ENCODE measurements at regions not wholly inside any gene's neighbourhood (a gene's known extent, or its start where the extent isn't known, plus 50 kb on each side); places are given as distances from the start of the nearest gene placed in this dataset.
"Not testable (repeated sequence)": the region's sequence is repeated elsewhere in the genome, so short reads cannot be mapped to it uniquely, and the experiment has no call there.

GRCh38 chr16:54879681-54880080 lies 51.0 kb upstream of the IRX5 start:
- DNase-seq = no peak
- intact Hi-C loops (cut with micrococcal nuclease) = no loop called here

GRCh38 chr16:54878301-54878700 lies 52.4 kb upstream of the IRX5 start:
- no peaks in the 10 kb centered on the region for H3K27me3 Mint-ChIP-seq

More at GRCh38 chr16:54879681-54880080, 51.0 kb upstream of the IRX5 start:
- no peaks in the 10 kb centered on the region for H3K4me1 Mint-ChIP-seq
- H3K4me3 Mint-ChIP-seq = no peak overlapping the region
- no peaks in the 10 kb centered on the region for H3K27me3 Mint-ChIP-seq
- no peaks in the 10 kb centered on the region for H3K9me3 Mint-ChIP-seq
- H3K27ac Mint-ChIP-seq = no peak overlapping the region
- no peaks in the 10 kb centered on the region for H3K36me3 Mint-ChIP-seq (ENCODE audit: low read depth)

GRCh38 chr16:54875443-54875842 lies 55.2 kb upstream of the IRX5 start:
- DNase-seq = no peak
- Mint-ChIP-seq H3K27me3 (no peaks in the 10 kb centered on the region), H3K9me3 (peaks cover 3% of the 10 kb centered on the region), H3K27ac (no peak overlapping the region), H3K4me3 (no peak overlapping the region), H3K4me1 (no peaks in the 10 kb centered on the region), H3K36me3 (ENCODE audit: low read depth) (no peaks in the 10 kb centered on the region)
- intact Hi-C loops (cut with micrococcal nuclease) = no loop called here

More at GRCh38 chr16:54878301-54878700, 52.4 kb upstream of the IRX5 start:
- Mint-ChIP-seq H3K9me3 (peaks cover 3% of the 10 kb centered on the region), H3K4me1 (no peaks in the 10 kb centered on the region), H3K36me3 (ENCODE audit: low read depth) (no peaks in the 10 kb centered on the region), H3K27ac (no peak overlapping the region), H3K4me3 (no peak overlapping the region)
- intact Hi-C loops (cut with micrococcal nuclease) = no loop called here
- no peak for DNase-seq

GRCh38 chr16:54873716-54874373 lies 56.8 kb upstream of the IRX5 start:
- H3K9me3 Mint-ChIP-seq; H3K36me3 Mint-ChIP-seq (ENCODE audit: low read depth): not testable (repeated sequence)

GRCh38 chr16:54873071-54873470 lies 57.6 kb upstream of the IRX5 start:
- intact Hi-C loops (cut with micrococcal nuclease) = no loop called here

More at GRCh38 chr16:54873716-54874373, 56.8 kb upstream of the IRX5 start:
- DNase-seq; intact Hi-C loops (cut with micrococcal nuclease); H3K27ac Mint-ChIP-seq; H3K27me3 Mint-ChIP-seq; H3K4me1 Mint-ChIP-seq; H3K4me3 Mint-ChIP-seq: not testable (repeated sequence)

GRCh38 chr16:54870151-54870550 lies 60.5 kb upstream of the IRX5 start:
- Mint-ChIP-seq H3K4me1 (no peaks in the 10 kb centered on the region), H3K27me3 (no peaks in the 10 kb centered on the region), H3K9me3 (peaks cover 3% of the 10 kb centered on the region), H3K27ac (no peak overlapping the region), H3K4me3 (no peak overlapping the region), H3K36me3 (ENCODE audit: low read depth) (no peaks in the 10 kb centered on the region)
- intact Hi-C loops (cut with micrococcal nuclease) = no loop called here
- no peak for DNase-seq

More at GRCh38 chr16:54873071-54873470, 57.6 kb upstream of the IRX5 start:
- H3K27ac Mint-ChIP-seq = no peak overlapping the region
- no peaks in the 10 kb centered on the region for H3K27me3 Mint-ChIP-seq
- no peaks in the 10 kb centered on the region for H3K36me3 Mint-ChIP-seq (ENCODE audit: low read depth)
- DNase-seq = no peak
- no peaks in the 10 kb centered on the region for H3K4me1 Mint-ChIP-seq
- peaks cover 3% of the 10 kb centered on the region for H3K9me3 Mint-ChIP-seq
- H3K4me3 Mint-ChIP-seq = no peak overlapping the region

GRCh38 chr16:54867302-54867832 lies 63.3 kb upstream of the IRX5 start:
- H3K36me3 Mint-ChIP-seq (ENCODE audit: low read depth) = no peaks in the 10 kb centered on the region
- H3K27ac Mint-ChIP-seq = no peak overlapping the region
- no peak for DNase-seq
- no peaks in the 10 kb centered on the region for H3K9me3 Mint-ChIP-seq
- H3K4me1 Mint-ChIP-seq = no peaks in the 10 kb centered on the region
- H3K27me3 Mint-ChIP-seq = no peaks in the 10 kb centered on the region
- no peak overlapping the region for H3K4me3 Mint-ChIP-seq
- intact Hi-C loops (cut with micrococcal nuclease) = no loop called here

DNA sequence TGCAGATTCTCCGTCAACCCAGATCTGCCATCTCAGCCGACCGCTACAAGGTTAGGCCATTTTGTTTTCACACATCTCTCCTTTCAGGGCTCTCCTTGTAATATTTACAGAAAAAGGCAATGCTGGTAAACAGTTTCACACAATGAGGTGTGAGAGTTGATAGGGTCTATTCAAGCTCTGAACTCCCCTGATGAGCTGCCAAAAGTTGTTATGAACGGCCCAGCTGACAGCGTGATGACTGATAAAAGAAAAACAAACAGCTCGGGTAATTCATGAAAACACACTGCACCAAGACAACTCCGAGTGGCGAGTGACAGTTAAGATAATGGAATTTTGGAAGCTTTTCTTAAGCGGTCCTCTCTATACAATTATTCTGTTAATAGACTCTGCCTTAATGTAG lies 68.1 kb upstream of the IRX5 start:
- no peak overlapping the region for H3K4me3 Mint-ChIP-seq
- intact Hi-C loops (cut with micrococcal nuclease) = no loop called here

GRCh38 chr16:54856871-54857270 lies 73.8 kb upstream of the IRX5 start:
- H3K4me3 Mint-ChIP-seq = no peak overlapping the region
- H3K27me3 Mint-ChIP-seq = no peaks in the 10 kb centered on the region
- DNase-seq = no peak
- H3K9me3 Mint-ChIP-seq = no peaks in the 10 kb centered on the region
- no peak overlapping the region for H3K27ac Mint-ChIP-seq
- intact Hi-C loops (cut with micrococcal nuclease) = no loop called here
- no peaks in the 10 kb centered on the region for H3K36me3 Mint-ChIP-seq (ENCODE audit: low read depth)
- H3K4me1 Mint-ChIP-seq = no peaks in the 10 kb centered on the region

More for the DNA sequence above, 68.1 kb upstream of the IRX5 start:
- H3K4me1 Mint-ChIP-seq = no peaks in the 10 kb centered on the region
- H3K9me3 Mint-ChIP-seq = no peaks in the 10 kb centered on the region
- no peaks in the 10 kb centered on the region for H3K27me3 Mint-ChIP-seq
- no peaks in the 10 kb centered on the region for H3K36me3 Mint-ChIP-seq (ENCODE audit: low read depth)
- DNase-seq = no peak
- H3K27ac Mint-ChIP-seq = no peak overlapping the region

- Mint-ChIP-seq H3K4me1 (no peaks in the 10 kb centered on the region), H3K9me3 (no peaks in the 10 kb centered on the region), H3K36me3 (ENCODE audit: low read depth) (no peaks in the 10 kb centered on the region), H3K4me3 (no peak overlapping the region), H3K27me3 (no peaks in the 10 kb centered on the region), H3K27ac (no peak overlapping the region)
- no peak for DNase-seq
- intact Hi-C loops (cut with micrococcal nuclease) = no loop called here
Observed at GRCh38 chr16:54847609-54848008, 83.1 kb upstream of the IRX5 start.

- Mint-ChIP-seq H3K27me3 (no peaks in the 10 kb centered on the region), H3K9me3 (no peaks in the 10 kb centered on the region)
Observed at GRCh38 chr16:54847207-54847606, 83.5 kb upstream of the IRX5 start.

DNA sequence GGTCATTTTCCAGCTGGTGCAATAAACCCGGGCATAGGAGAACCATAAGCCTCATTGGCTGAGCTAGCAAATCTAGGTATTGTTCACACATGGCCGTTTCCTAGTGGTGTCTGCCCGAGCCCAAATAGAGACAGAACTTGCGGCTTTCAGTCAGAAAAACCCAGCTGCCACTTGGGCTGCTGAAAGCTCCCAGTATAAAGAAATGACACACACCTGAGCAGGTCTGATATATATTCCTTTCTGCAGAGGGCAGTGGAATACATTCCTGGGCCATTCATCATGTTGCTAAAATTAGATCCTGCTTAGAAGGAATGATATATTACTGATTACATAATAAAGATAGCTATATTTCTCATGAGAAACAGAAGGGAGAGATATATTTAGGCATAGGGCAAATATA lies 83.9 kb upstream of the IRX5 start:
- H3K4me1 Mint-ChIP-seq = no peaks in the 10 kb centered on the region
- intact Hi-C loops (cut with micrococcal nuclease) = no loop called here

More at GRCh38 chr16:54847207-54847606, 83.5 kb upstream of the IRX5 start:
- intact Hi-C loops (cut with micrococcal nuclease) = no loop called here
- Mint-ChIP-seq H3K36me3 (ENCODE audit: low read depth) (no peaks in the 10 kb centered on the region), H3K4me3 (no peak overlapping the region), H3K4me1 (no peaks in the 10 kb centered on the region), H3K27ac (no peak overlapping the region)
- no peak for DNase-seq

GRCh38 chr16:54843424-54843750 lies 87.3 kb upstream of the IRX5 start:
- no peak overlapping the region for H3K27ac Mint-ChIP-seq
- no peak for DNase-seq
- H3K27me3 Mint-ChIP-seq = no peaks in the 10 kb centered on the region
- no peak overlapping the region for H3K4me3 Mint-ChIP-seq
- H3K36me3 Mint-ChIP-seq (ENCODE audit: low read depth) = no peaks in the 10 kb centered on the region
- intact Hi-C loops (cut with micrococcal nuclease) = no loop called here
- no peaks in the 10 kb centered on the region for H3K4me1 Mint-ChIP-seq
- no peaks in the 10 kb centered on the region for H3K9me3 Mint-ChIP-seq

More for the DNA sequence above, 83.9 kb upstream of the IRX5 start:
- H3K27ac Mint-ChIP-seq = no peak overlapping the region
- no peak for DNase-seq
- H3K36me3 Mint-ChIP-seq (ENCODE audit: low read depth) = no peaks in the 10 kb centered on the region
- no peak overlapping the region for H3K4me3 Mint-ChIP-seq
- no peaks in the 10 kb centered on the region for H3K9me3 Mint-ChIP-seq
- H3K27me3 Mint-ChIP-seq = no peaks in the 10 kb centered on the region

DNA sequence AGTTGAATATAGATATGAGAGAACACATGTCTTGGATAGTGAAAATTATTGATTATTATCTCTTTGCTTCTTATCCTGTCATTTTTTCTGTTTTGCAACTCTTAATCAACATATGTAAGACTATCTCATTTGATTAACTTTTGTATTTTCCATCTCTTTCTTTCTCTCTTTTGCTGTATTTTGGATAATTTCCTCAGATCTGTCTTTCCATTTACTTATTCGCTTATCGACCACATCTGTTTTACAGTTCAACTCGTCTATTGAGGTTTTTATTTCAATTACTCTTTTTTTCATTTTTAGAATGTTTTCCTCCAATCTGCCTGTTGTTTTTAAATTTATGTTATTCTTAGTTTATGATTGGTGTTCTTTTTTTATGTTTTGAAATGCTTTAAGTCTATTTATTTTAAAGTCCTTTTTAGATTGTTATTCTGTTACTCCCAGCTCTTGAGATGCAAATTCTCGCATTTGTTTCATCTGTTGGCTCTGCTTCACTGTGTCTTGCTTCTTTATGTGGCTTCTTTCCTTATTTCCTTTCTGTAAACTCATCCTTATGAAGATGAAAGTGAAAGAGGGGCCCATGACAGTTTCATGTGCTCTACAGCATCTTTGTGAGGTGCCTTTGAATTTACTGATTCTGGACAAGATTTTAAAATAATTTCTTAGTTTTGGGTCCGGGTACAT lies 87.8 kb upstream of the IRX5 start:
- H3K4me3 Mint-ChIP-seq = no peak overlapping the region

More for the DNA sequence above, 87.8 kb upstream of the IRX5 start:
- H3K4me1 Mint-ChIP-seq = no peaks in the 10 kb centered on the region
- H3K9me3 Mint-ChIP-seq = no peaks in the 10 kb centered on the region
- intact Hi-C loops (cut with micrococcal nuclease) = no loop called here
- H3K27ac Mint-ChIP-seq = no peak overlapping the region
- no peak for DNase-seq
- no peaks in the 10 kb centered on the region for H3K36me3 Mint-ChIP-seq (ENCODE audit: low read depth)
- H3K27me3 Mint-ChIP-seq = no peaks in the 10 kb centered on the region
